ENCODE measurements at regions not wholly inside any gene's neighbourhood (a gene's known extent, or its start where the extent isn't known, plus 50 kb on each side); places are given as distances from the start of the nearest gene placed in this dataset.
"Not testable (repeated sequence)": the region's sequence is repeated elsewhere in the genome, so short reads cannot be mapped to it uniquely, and the experiment has no call there.

- Histone ChIP-seq H3K9ac (ENCODE audit: low read depth in 1 of 2, low read length in 2 of 2) (no peak overlapping the region), H3K9me3 (ENCODE audit: control insufficient read depth in 1 of 2, low read length in 2 of 2) (no peaks in the 10 kb centered on the region), H3K36me3 (ENCODE audit: control insufficient read depth in 1 of 2, insufficient read depth in 2 of 2, low read length in 2 of 2) (no peaks in the 10 kb centered on the region), H3K4me3 (ENCODE audit: low read depth in 1 of 2, low read length in 2 of 2) (no peak overlapping the region), H3K4me1 (ENCODE audit: control insufficient read depth in 1 of 2, insufficient read depth in 2 of 2, low read length in 2 of 2) (no peaks in the 10 kb centered on the region), H3K27ac (ENCODE audit: low read depth, low read length) (no peak overlapping the region), H3K27me3 (ENCODE audit: control insufficient read depth in 1 of 2, insufficient read depth in 2 of 2, low read length in 2 of 2) (no peaks in the 10 kb centered on the region)
Measured at GRCh38 chr2:869357-869871, 81.2 kb upstream of the SNTG2 start.

GRCh38 chr2:868857-869256 is 81.8 kb upstream of the SNTG2 start:
- H3K4me1 ChIP-seq (ENCODE audit: control insufficient read depth in 1 of 2, insufficient read depth in 2 of 2, low read length in 2 of 2); H3K4me3 ChIP-seq (ENCODE audit: low read depth in 1 of 2, low read length in 2 of 2); H3K36me3 ChIP-seq (ENCODE audit: control insufficient read depth in 1 of 2, insufficient read depth in 2 of 2, low read length in 2 of 2); H3K9me3 ChIP-seq (ENCODE audit: control insufficient read depth in 1 of 2, low read length in 2 of 2); H3K27ac ChIP-seq (ENCODE audit: low read depth, low read length); H3K9ac ChIP-seq (ENCODE audit: low read depth in 1 of 2, low read length in 2 of 2); H3K27me3 ChIP-seq (ENCODE audit: control insufficient read depth in 1 of 2, insufficient read depth in 2 of 2, low read length in 2 of 2): not testable (repeated sequence)

- Histone ChIP-seq H3K4me1 (ENCODE audit: control insufficient read depth in 1 of 2, insufficient read depth in 2 of 2, low read length in 2 of 2) (no peaks in the 10 kb centered on the region), H3K36me3 (ENCODE audit: control insufficient read depth in 1 of 2, insufficient read depth in 2 of 2, low read length in 2 of 2) (no peaks in the 10 kb centered on the region), H3K9me3 (ENCODE audit: control insufficient read depth in 1 of 2, low read length in 2 of 2) (no peaks in the 10 kb centered on the region), H3K27ac (ENCODE audit: low read depth, low read length) (no peak overlapping the region), H3K9ac (ENCODE audit: low read depth in 1 of 2, low read length in 2 of 2) (no peak overlapping the region), H3K4me3 (ENCODE audit: low read depth in 1 of 2, low read length in 2 of 2) (no peak overlapping the region), H3K27me3 (ENCODE audit: control insufficient read depth in 1 of 2, insufficient read depth in 2 of 2, low read length in 2 of 2) (no peaks in the 10 kb centered on the region)
Measured at GRCh38 chr2:867296-867695, 83.4 kb upstream of the SNTG2 start.

GRCh38 chr2:866887-867286 is 83.8 kb upstream of the SNTG2 start:
- no peak overlapping the region for H3K9ac ChIP-seq (ENCODE audit: low read depth in 1 of 2, low read length in 2 of 2)
- H3K27me3 ChIP-seq (ENCODE audit: control insufficient read depth in 1 of 2, insufficient read depth in 2 of 2, low read length in 2 of 2) = no peaks in the 10 kb centered on the region
- H3K9me3 ChIP-seq (ENCODE audit: control insufficient read depth in 1 of 2, low read length in 2 of 2) = no peaks in the 10 kb centered on the region
- H3K4me1 ChIP-seq (ENCODE audit: control insufficient read depth in 1 of 2, insufficient read depth in 2 of 2, low read length in 2 of 2) = no peaks in the 10 kb centered on the region
- no peak overlapping the region for H3K4me3 ChIP-seq (ENCODE audit: low read depth in 1 of 2, low read length in 2 of 2)
- no peaks in the 10 kb centered on the region for H3K36me3 ChIP-seq (ENCODE audit: control insufficient read depth in 1 of 2, insufficient read depth in 2 of 2, low read length in 2 of 2)
- no peak overlapping the region for H3K27ac ChIP-seq (ENCODE audit: low read depth, low read length)

GRCh38 chr2:866009-866680 is 84.5 kb upstream of the SNTG2 start:
- Histone ChIP-seq H3K27me3 (ENCODE audit: control insufficient read depth in 1 of 2, insufficient read depth in 2 of 2, low read length in 2 of 2) (no peaks in the 10 kb centered on the region), H3K36me3 (ENCODE audit: control insufficient read depth in 1 of 2, insufficient read depth in 2 of 2, low read length in 2 of 2) (no peaks in the 10 kb centered on the region), H3K27ac (ENCODE audit: low read depth, low read length) (no peak overlapping the region), H3K9ac (ENCODE audit: low read depth in 1 of 2, low read length in 2 of 2) (no peak overlapping the region), H3K4me1 (ENCODE audit: control insufficient read depth in 1 of 2, insufficient read depth in 2 of 2, low read length in 2 of 2) (no peaks in the 10 kb centered on the region), H3K4me3 (ENCODE audit: low read depth in 1 of 2, low read length in 2 of 2) (no peak overlapping the region), H3K9me3 (ENCODE audit: control insufficient read depth in 1 of 2, low read length in 2 of 2) (no peaks in the 10 kb centered on the region)

- Histone ChIP-seq H3K4me3 (ENCODE audit: low read depth in 1 of 2, low read length in 2 of 2) (no peak overlapping the region), H3K9ac (ENCODE audit: low read depth in 1 of 2, low read length in 2 of 2) (no peak overlapping the region), H3K27ac (ENCODE audit: low read depth, low read length) (no peak overlapping the region), H3K27me3 (ENCODE audit: control insufficient read depth in 1 of 2, insufficient read depth in 2 of 2, low read length in 2 of 2) (no peaks in the 10 kb centered on the region), H3K9me3 (ENCODE audit: control insufficient read depth in 1 of 2, low read length in 2 of 2) (no peaks in the 10 kb centered on the region), H3K4me1 (ENCODE audit: control insufficient read depth in 1 of 2, insufficient read depth in 2 of 2, low read length in 2 of 2) (no peaks in the 10 kb centered on the region), H3K36me3 (ENCODE audit: control insufficient read depth in 1 of 2, insufficient read depth in 2 of 2, low read length in 2 of 2) (no peaks in the 10 kb centered on the region)
Measured at GRCh38 chr2:864501-865106, 86.0 kb upstream of the SNTG2 start.

- no peaks in the 10 kb centered on the region for H3K4me1 ChIP-seq (ENCODE audit: control insufficient read depth in 1 of 2, insufficient read depth in 2 of 2, low read length in 2 of 2)
- H3K27me3 ChIP-seq (ENCODE audit: control insufficient read depth in 1 of 2, insufficient read depth in 2 of 2, low read length in 2 of 2) = no peaks in the 10 kb centered on the region
- H3K36me3 ChIP-seq (ENCODE audit: control insufficient read depth in 1 of 2, insufficient read depth in 2 of 2, low read length in 2 of 2) = no peaks in the 10 kb centered on the region
- no peaks in the 10 kb centered on the region for H3K9me3 ChIP-seq (ENCODE audit: control insufficient read depth in 1 of 2, low read length in 2 of 2)
- H3K9ac ChIP-seq (ENCODE audit: low read depth in 1 of 2, low read length in 2 of 2) = no peak overlapping the region
- H3K27ac ChIP-seq (ENCODE audit: low read depth, low read length) = no peak overlapping the region
- H3K4me3 ChIP-seq (ENCODE audit: low read depth in 1 of 2, low read length in 2 of 2) = no peak overlapping the region
Measured at GRCh38 chr2:863732-864450, 86.8 kb upstream of the SNTG2 start.

GRCh38 chr2:862731-863466 is 87.8 kb upstream of the SNTG2 start:
- H3K4me3 ChIP-seq (ENCODE audit: low read depth in 1 of 2, low read length in 2 of 2) = no peak overlapping the region
- no peaks in the 10 kb centered on the region for H3K9me3 ChIP-seq (ENCODE audit: control insufficient read depth in 1 of 2, low read length in 2 of 2)
- no peaks in the 10 kb centered on the region for H3K36me3 ChIP-seq (ENCODE audit: control insufficient read depth in 1 of 2, insufficient read depth in 2 of 2, low read length in 2 of 2)
- H3K27ac ChIP-seq (ENCODE audit: low read depth, low read length) = no peak overlapping the region
- no peak overlapping the region for H3K9ac ChIP-seq (ENCODE audit: low read depth in 1 of 2, low read length in 2 of 2)
- no peaks in the 10 kb centered on the region for H3K27me3 ChIP-seq (ENCODE audit: control insufficient read depth in 1 of 2, insufficient read depth in 2 of 2, low read length in 2 of 2)
- no peaks in the 10 kb centered on the region for H3K4me1 ChIP-seq (ENCODE audit: control insufficient read depth in 1 of 2, insufficient read depth in 2 of 2, low read length in 2 of 2)

GRCh38 chr2:862355-862687 is 88.3 kb upstream of the SNTG2 start:
- Histone ChIP-seq H3K36me3 (ENCODE audit: control insufficient read depth in 1 of 2, insufficient read depth in 2 of 2, low read length in 2 of 2) (no peaks in the 10 kb centered on the region), H3K4me3 (ENCODE audit: low read depth in 1 of 2, low read length in 2 of 2) (no peak overlapping the region), H3K9ac (ENCODE audit: low read depth in 1 of 2, low read length in 2 of 2) (no peak overlapping the region), H3K27me3 (ENCODE audit: control insufficient read depth in 1 of 2, insufficient read depth in 2 of 2, low read length in 2 of 2) (no peaks in the 10 kb centered on the region), H3K9me3 (ENCODE audit: control insufficient read depth in 1 of 2, low read length in 2 of 2) (no peaks in the 10 kb centered on the region), H3K4me1 (ENCODE audit: control insufficient read depth in 1 of 2, insufficient read depth in 2 of 2, low read length in 2 of 2) (no peaks in the 10 kb centered on the region), H3K27ac (ENCODE audit: low read depth, low read length) (no peak overlapping the region)

All from duodenal mucosa (tissue), 2 donors.